Right lobe of liver (tissue), 6 donors: ENCODE measurements at regions not wholly inside any gene's neighbourhood (a gene's known extent, or its start where the extent isn't known, plus 50 kb on each side); places are given as distances from the start of the nearest gene placed in this dataset.

Experiments
- ATAC-seq, 4 donors: fragments of 200-7000 bp; cut with Tn5 transposase; one replicate each; pipeline ENCODE4 v1.9.1; 2020; ENCODE audit warnings: mild to moderate bottlenecking in 4 of 4, moderate library complexity in 4 of 4
- DNase-seq, 3 donors: peaks; one replicate each; pipeline ENCODE4 v3.0.0-alpha.2; 2020
- H3K27ac ChIP-seq, 3 donors: fragments of 200-600 bp; one replicate each; pipeline ENCODE4 v1.8.0; 2022
- H3K27me3 ChIP-seq, 2 donors: fragments of 200-600 bp; one replicate each; pipeline ENCODE4 v1.8.0; 2022
- H3K36me3 ChIP-seq, 4 donors: fragments of 200-600 bp; sonication (generic) in 1 of 4; one replicate each; pipeline versions ENCODE4 v1.5.1 to v1.8.0; 2017 to 2022; ENCODE audit warnings: control low read depth in 1 of 4
- H3K4me1 ChIP-seq, 4 donors: fragments of 200-600 bp; sonication (generic) in 1 of 4; one replicate each; pipeline versions ENCODE4 v1.5.1 to v1.8.0; 2017 to 2022; ENCODE audit warnings: control low read depth in 1 of 4
- H3K4me3 ChIP-seq, 3 donors: fragments of 200-600 bp; one replicate each; pipeline ENCODE4 v1.8.0; 2022
- H3K9me3 ChIP-seq, 4 donors: fragments of 200-600 bp; sonication (generic) in 1 of 4; one replicate each; pipeline versions ENCODE4 v1.5.1 to v1.8.0; 2017 to 2022; ENCODE audit warnings: control low read depth in 1 of 4
- POLR2A ChIP-seq: fragments of 450-650 bp; IDR thresholded peaks from one replicate; pipeline ENCODE4 v1.6.1; 2017; ENCODE audit warnings: antibody characterized with exemption, mild to moderate bottlenecking
- WGBS: methylation state at CpG from one replicate; pipeline ENCODE4 v1.1.6; 2018; ENCODE audit warnings: low coverage, low lambda C conversion rate; ENCODE audit not compliant: insufficient coverage; ENCODE audit errors: missing lambda C conversion rate; 5-methylcytosine and 5-hydroxymethylcytosine counted together
- intact Hi-C, 2 donors: fragments of 100-400 bp; cut with DNase I; formaldehyde crosslinking; loops; one replicate each; pipeline versions ENCODE4 v1.11.2 to v1.14.1; 2022
- TF ChIP-seq, protein P1 (sequence below), 4 donors: fragments of 200-600 bp in 3 of 4; fragments of 450-650 bp in 1 of 4; IDR thresholded peaks; one replicate each; pipeline versions ENCODE4 v1.5.1 to v1.8.0; 2016 to 2022; ENCODE audit warnings: antibody characterized with exemption in 4 of 4, mild to moderate bottlenecking in 2 of 4
- donor health status: DM: no; HTN: yes; CAD: no.
- donor health status: DM: no; HTN: no; CAD: no.
- donor health status: DM: no; HTN: no; CAD: no.
- donor health status: DM: no; HTN: yes; CAD: no.
- donor health status: DM: no; HTN: yes; CAD: no.

DNA sequence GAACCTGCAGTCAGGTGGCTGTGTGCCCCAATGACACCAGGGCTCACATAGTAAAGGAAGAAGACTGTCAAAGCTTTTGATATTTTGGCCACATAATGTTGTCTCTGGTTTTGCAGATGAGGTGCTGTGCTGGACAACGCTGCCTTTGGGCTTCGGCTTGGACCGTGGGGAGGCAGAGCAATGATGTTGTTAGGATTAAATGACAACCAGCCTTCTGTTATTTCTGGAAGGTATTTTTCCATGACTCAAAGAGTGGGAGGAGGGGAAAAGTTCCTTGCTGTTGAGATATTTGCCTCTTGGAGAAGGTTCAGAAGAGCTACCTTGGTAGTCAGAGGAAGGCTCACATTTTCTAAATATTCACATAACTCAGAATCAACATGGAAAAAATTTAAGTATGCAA is 187.3 kb upstream of the GALNT2 start:
- no peak for DNase-seq
- no peak for ATAC-seq
- WGBS = 80% methylated on average over 3 of the region's 3 CpGs

DNA sequence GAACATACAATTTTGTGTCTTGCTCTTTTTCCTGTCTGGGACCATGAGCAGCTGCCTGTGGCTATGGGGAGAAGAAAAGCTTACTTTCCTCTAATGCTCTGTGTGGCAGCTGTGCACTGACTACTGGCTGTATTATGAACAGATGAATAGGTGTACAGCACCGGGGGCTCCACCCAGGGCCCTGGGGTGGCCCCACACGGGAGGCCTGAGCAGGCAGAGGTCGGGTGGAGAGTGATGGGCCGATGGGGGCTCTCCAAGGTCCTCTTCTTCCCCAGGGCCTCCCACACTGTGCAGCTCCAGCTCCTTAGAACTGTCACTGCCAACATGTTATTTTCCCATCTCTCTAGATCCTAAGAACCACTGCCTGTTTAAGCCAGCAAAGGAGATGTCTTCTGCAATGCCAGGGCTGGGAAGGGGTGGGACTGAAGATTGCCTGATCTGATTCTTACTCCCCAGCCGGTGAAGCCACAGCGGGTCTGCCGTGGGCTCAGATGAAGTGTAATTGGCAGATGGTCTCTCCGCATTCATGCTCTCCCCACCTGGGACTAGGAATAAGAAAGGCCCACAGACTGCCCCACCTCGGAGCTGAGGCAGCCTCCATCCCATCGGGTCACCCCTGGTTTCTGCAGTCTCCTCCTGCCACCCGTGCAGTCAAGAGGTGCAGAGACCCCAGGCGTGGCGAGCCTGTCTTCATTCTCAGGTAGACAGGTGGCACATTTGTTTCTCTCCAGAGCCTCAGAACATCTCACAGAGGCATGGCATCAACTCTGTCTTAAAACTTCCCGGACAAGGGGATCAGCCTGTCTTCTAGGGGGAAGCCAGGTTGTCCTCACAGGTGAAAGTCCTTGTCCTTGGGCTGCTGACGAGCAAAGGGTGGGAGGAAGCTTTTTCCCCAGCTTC is 186.5 kb upstream of the GALNT2 start:
- Histone ChIP-seq H3K27me3 (no peaks in the 10 kb centered on the region), H3K27ac (no peak overlapping the region), H3K4me3 (no peak overlapping the region), H3K9me3 (no peaks in the 10 kb centered on the region), H3K36me3 (no peaks in the 10 kb centered on the region), H3K4me1 (peaks cover 0 to 6% (median 0%) of the 10 kb centered on the region in 4 donors)
- WGBS = 83% methylated on average over 7 of the region's 15 CpGs
- no peak for ATAC-seq
- no peak for TF ChIP-seq POLR2A
- TF ChIP-seq, protein P1, sequence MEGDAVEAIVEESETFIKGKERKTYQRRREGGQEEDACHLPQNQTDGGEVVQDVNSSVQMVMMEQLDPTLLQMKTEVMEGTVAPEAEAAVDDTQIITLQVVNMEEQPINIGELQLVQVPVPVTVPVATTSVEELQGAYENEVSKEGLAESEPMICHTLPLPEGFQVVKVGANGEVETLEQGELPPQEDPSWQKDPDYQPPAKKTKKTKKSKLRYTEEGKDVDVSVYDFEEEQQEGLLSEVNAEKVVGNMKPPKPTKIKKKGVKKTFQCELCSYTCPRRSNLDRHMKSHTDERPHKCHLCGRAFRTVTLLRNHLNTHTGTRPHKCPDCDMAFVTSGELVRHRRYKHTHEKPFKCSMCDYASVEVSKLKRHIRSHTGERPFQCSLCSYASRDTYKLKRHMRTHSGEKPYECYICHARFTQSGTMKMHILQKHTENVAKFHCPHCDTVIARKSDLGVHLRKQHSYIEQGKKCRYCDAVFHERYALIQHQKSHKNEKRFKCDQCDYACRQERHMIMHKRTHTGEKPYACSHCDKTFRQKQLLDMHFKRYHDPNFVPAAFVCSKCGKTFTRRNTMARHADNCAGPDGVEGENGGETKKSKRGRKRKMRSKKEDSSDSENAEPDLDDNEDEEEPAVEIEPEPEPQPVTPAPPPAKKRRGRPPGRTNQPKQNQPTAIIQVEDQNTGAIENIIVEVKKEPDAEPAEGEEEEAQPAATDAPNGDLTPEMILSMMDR (IDR thresholded peaks at IDR 0.05) = no peak
- DNase-seq = no peak
- intact Hi-C loops = no loop called here

More for the DNA sequence above, 187.3 kb upstream of the GALNT2 start:
- H3K36me3 ChIP-seq = no peaks in the 10 kb centered on the region
- H3K4me3 ChIP-seq = no peak overlapping the region
- peaks cover 0 to 6% (median 0%) of the 10 kb centered on the region in 4 donors for H3K4me1 ChIP-seq
- H3K27me3 ChIP-seq = no peaks in the 10 kb centered on the region
- no peak for TF ChIP-seq POLR2A
- TF ChIP-seq, protein P1 (IDR thresholded peaks at IDR 0.05) = no peak
- H3K27ac ChIP-seq = no peak overlapping the region
- intact Hi-C loops = no loop called here
- H3K9me3 ChIP-seq = no peaks in the 10 kb centered on the region

DNA sequence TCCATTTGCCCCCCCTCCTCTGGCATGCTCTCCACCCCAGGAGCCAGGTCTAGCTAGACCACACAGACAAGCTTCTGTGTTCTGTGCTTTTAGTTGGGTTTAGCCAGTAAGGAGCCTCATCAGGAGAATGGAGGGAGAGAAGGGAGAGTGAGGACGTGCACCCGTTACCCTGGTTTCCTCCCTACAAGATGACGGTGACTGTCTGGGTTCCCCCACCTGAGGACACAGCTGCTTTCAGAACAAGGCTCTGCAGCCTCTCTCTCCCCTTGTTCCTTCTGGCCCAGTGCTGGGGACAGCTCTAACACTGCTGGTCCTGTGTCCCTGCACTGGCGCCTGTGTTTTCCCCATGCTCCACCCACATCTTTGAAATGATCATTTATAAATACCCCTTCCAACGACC is 184.4 kb upstream of the GALNT2 start:
- WGBS = 69% methylated on average over 5 of the region's 5 CpGs
- Histone ChIP-seq H3K4me1 (peaks cover 0 to 12% (median 0%) of the 10 kb centered on the region in 4 donors), H3K4me3 (no peak overlapping the region), H3K27ac (no peak overlapping the region), H3K36me3 (no peaks in the 10 kb centered on the region), H3K27me3 (no peaks in the 10 kb centered on the region), H3K9me3 (no peaks in the 10 kb centered on the region)
- intact Hi-C loops = no loop called here
- ATAC-seq (no peak), DNase-seq (no peak)
- TF ChIP-seq, protein P1 (IDR thresholded peaks at IDR 0.05) = no peak
- TF ChIP-seq POLR2A = no peak

DNA sequence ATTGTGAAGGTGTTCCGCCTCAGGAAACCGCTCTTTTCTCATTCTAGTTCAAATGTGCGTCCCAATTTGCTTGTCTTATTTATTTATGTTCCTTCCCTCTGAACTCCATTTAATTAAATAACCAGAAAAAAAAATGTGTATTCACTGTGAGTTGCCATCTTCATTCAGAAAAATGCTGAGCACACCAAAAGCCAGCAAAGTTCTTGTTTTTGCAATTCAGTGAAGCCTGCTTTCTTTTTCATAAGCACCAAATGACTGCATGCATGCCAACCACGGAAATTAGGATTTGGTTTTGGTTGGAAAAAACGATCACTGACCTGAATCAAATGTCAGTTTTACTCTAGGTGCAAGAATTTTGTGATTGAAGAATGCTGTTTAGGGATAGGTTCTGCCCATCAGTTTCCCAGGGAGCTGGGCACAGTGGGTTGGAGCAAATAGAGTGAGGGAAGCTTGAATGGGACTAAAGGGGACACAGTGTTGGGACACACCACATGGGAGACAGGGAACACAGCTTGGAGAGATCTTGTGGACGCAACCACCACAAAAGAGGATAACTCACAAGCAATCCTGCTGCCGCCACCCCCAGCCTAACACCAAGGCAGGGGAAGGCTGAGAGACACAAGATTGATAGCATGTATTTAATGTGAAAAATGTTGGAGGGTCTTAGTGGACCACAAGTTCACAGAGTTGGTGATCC is 183.4 kb upstream of the GALNT2 start:
- Histone ChIP-seq H3K27ac (no peak overlapping the region), H3K27me3 (no peaks in the 10 kb centered on the region), H3K4me3 (no peak overlapping the region), H3K9me3 (no peaks in the 10 kb centered on the region), H3K36me3 (no peaks in the 10 kb centered on the region), H3K4me1 (peaks cover 0 to 23% (median 3%) of the 10 kb centered on the region in 4 donors)
- intact Hi-C loops = no loop called here
- WGBS = 89% methylated on average over 7 of the region's 7 CpGs
- no peak for ATAC-seq
- no peak for DNase-seq
- TF ChIP-seq, protein P1 (IDR thresholded peaks at IDR 0.05) = no peak
- no peak for TF ChIP-seq POLR2A
